Prostate gland (tissue), 2 donors: ENCODE measurements at regions not wholly inside any gene's neighbourhood (a gene's known extent, or its start where the extent isn't known, plus 50 kb on each side); places are given as distances from the start of the nearest gene placed in this dataset.

ENCODE experiments used
- CTCF ChIP-seq, 4 experiments: fragments of 200-600 bp in 2 of 4; fragments of 450-650 bp in 2 of 4; sonication (generic) in 2 of 4; IDR thresholded peaks; 1 replicate in 3 of 4; 2 replicates in 1 of 4; pipeline ENCODE4 v1.5.1; 2016 to 2019; ENCODE audit warnings: antibody characterized with exemption in 4 of 4, mild to moderate bottlenecking in 2 of 4, moderate library complexity in 2 of 4
- POLR2A ChIP-seq: fragments of 450-650 bp; IDR thresholded peaks from one replicate; pipeline ENCODE4 v1.6.1; 2016; ENCODE audit warnings: antibody characterized with exemption, mild to moderate bottlenecking
- POLR2AphosphoS5 ChIP-seq: sonication (generic); formaldehyde crosslinking; IDR thresholded peaks from one replicate; pipeline ENCODE4 v1.6.1; 2017; ENCODE audit warnings: antibody characterized with exemption

GRCh38 chr1:59007820-59008598, 224.2 kb upstream of the JUN start:
- TF ChIP-seq POLR2A (no peak), CTCF (IDR thresholded peaks at IDR 0.05) (no peak), POLR2AphosphoS5 (no peak)
